HAP-1 (cell line): ENCODE measurements at regions not wholly inside any gene's neighbourhood (a gene's known extent, or its start where the extent isn't known, plus 50 kb on each side); places are given as distances from the start of the nearest gene placed in this dataset.
A peak's percentile ranks its signal among the peaks of the same experiment; 100 is the strongest.

Experiments
- DNase-seq, 2 experiments: peaks; one replicate each; pipeline ENCODE4 v3.0.0-alpha.2; 2016 to 2020; ENCODE audit warnings: low spot score in 2 of 2
- H3K27me3 ChIP-seq: fragments of 250-450 bp; sonication (Bioruptor Pico); 2 replicates; pipeline ENCODE4 v1.5.1; 2020; ENCODE audit warnings: low read depth, mild to moderate bottlenecking, moderate library complexity
- H3K36me3 ChIP-seq: fragments of 250-450 bp; sonication (Bioruptor Pico); replicated peaks from 2 replicates; pipeline ENCODE4 v1.5.1; 2020; ENCODE audit warnings: mild to moderate bottlenecking
- H3K4me1 ChIP-seq: fragments of 250-450 bp; sonication (Bioruptor Pico); 2 replicates; pipeline ENCODE4 v1.5.1; 2020; ENCODE audit warnings: mild to moderate bottlenecking
- H3K4me3 ChIP-seq: fragments of 250-450 bp; sonication (Bioruptor Pico); 2 replicates; pipeline ENCODE4 v1.5.1; 2020; ENCODE audit warnings: mild to moderate bottlenecking, moderate library complexity
- H3K9me3 ChIP-seq: fragments of 250-450 bp; sonication (Bioruptor Pico); 2 replicates; pipeline ENCODE4 v1.5.1; 2020; ENCODE audit warnings: mild to moderate bottlenecking, moderate library complexity
- in situ Hi-C: fragments of 300-500 bp; cut with MboI; formaldehyde crosslinking; loops from 3 replicates; pipeline ENCODE4 v1.14.3; 2020; ENCODE audit warnings: low sequenced_read_pairs, inconsistent platforms, mixed read lengths

- no peak overlapping the region for H3K4me3 ChIP-seq
- in situ Hi-C loops = no loop called here
Observed at GRCh38 chr2:181224866-181225265, 232.3 kb upstream of the ITGA4 start.

DNA sequence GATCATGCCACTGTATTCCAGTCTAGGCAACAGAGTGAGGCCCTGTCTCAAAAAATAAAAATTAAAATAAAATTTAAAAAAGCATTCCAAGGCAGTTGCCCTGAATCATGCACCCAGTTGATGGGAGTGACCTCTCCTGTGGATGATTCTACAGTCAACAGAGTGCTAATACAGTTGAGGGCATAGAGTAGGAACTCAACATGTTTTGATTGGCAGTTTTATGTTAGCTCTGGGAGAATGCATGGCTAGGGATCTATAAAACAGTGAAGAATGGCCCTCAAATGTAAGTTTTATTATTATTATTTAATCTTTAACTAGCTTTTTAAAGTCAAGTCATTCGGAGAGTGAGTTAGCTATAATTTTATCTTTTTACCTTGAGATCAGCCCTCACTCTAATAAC lies 228.5 kb upstream of the ITGA4 start:
- Histone ChIP-seq H3K4me3 (no peak overlapping the region), H3K4me1 (no peaks in the 10 kb centered on the region), H3K27me3 (no peaks in the 10 kb centered on the region), H3K9me3 (no peaks in the 10 kb centered on the region), H3K36me3 (no peaks in the 10 kb centered on the region)
- no peak for DNase-seq
- in situ Hi-C loops = no loop called here

More at GRCh38 chr2:181224866-181225265, 232.3 kb upstream of the ITGA4 start:
- no peaks in the 10 kb centered on the region for H3K9me3 ChIP-seq
- H3K27me3 ChIP-seq = no peaks in the 10 kb centered on the region
- no peaks in the 10 kb centered on the region for H3K4me1 ChIP-seq
- DNase-seq = no peak
- H3K36me3 ChIP-seq = no peaks in the 10 kb centered on the region

GRCh38 chr2:181231151-181231550 lies 226.0 kb upstream of the ITGA4 start:
- Histone ChIP-seq H3K4me1 (no peaks in the 10 kb centered on the region), H3K9me3 (no peaks in the 10 kb centered on the region), H3K36me3 (no peaks in the 10 kb centered on the region), H3K27me3 (no peaks in the 10 kb centered on the region), H3K4me3 (no peak overlapping the region)
- in situ Hi-C loops = no loop called here
- no peak for DNase-seq

- no peaks in the 10 kb centered on the region for H3K4me1 ChIP-seq
- H3K27me3 ChIP-seq = no peaks in the 10 kb centered on the region
- in situ Hi-C loops = no loop called here
- H3K4me3 ChIP-seq = no peak overlapping the region
- no peaks in the 10 kb centered on the region for H3K36me3 ChIP-seq
- DNase-seq = no peak
- no peaks in the 10 kb centered on the region for H3K9me3 ChIP-seq
Observed at GRCh38 chr2:181231886-181232621, 225.1 kb upstream of the ITGA4 start.

- Histone ChIP-seq H3K27me3 (no peaks in the 10 kb centered on the region), H3K4me3 (no peak overlapping the region), H3K4me1 (no peaks in the 10 kb centered on the region), H3K9me3 (no peaks in the 10 kb centered on the region), H3K36me3 (no peaks in the 10 kb centered on the region)
- in situ Hi-C loops = no loop called here
- no peak for DNase-seq
Observed at GRCh38 chr2:181234487-181234891, 222.7 kb upstream of the ITGA4 start.

GRCh38 chr2:181235011-181235410 lies 222.2 kb upstream of the ITGA4 start:
- in situ Hi-C loops = no loop called here
- no peaks in the 10 kb centered on the region for H3K27me3 ChIP-seq
- H3K9me3 ChIP-seq = no peaks in the 10 kb centered on the region
- H3K36me3 ChIP-seq = no peaks in the 10 kb centered on the region
- H3K4me3 ChIP-seq = no peak overlapping the region
- no peak for DNase-seq
- H3K4me1 ChIP-seq = no peaks in the 10 kb centered on the region

DNA sequence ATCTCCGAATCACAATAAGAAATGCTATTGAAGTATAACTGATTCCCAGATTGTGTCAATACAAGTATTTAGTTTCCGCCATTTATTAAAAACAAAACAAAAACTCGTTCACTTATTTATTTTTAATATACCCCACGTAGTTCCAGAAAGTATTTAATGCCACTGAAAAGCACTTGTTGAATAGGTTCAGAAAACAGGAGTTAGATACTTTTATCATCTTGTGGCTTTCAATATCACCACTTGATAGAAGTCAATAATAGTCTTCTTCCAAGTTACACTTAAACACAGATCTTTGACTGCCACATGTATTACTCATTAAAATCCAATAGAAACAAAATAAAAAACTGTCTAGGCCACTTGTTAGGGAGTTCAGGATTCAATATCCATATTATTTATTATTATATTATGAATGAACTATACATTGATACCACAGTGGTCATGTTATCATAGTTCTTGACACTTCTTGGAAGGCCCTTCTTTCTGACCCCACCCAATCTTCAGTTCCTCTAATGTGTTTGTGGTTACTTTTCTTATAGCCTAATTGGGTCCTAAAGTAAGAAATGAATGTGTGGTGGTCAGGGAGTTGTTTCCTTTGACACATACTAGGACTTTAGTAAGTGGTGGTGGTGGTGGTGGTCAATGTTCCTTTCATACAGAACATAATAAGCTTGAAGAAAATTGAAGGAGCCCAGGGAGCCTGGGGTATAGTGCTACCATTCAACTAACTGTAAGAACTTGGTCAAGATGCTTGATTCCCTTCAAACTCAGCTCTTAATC lies 221.3 kb upstream of the ITGA4 start:
- H3K36me3 ChIP-seq = no peaks in the 10 kb centered on the region
- H3K4me1 ChIP-seq = peaks cover 4% of the 10 kb centered on the region
- in situ Hi-C loops = no loop called here
- H3K27me3 ChIP-seq = no peaks in the 10 kb centered on the region
- DNase-seq = no peak
- no peak overlapping the region for H3K4me3 ChIP-seq
- H3K9me3 ChIP-seq = no peaks in the 10 kb centered on the region

- DNase-seq = peak in 1 of 2 experiments; percentile 39
- Histone ChIP-seq H3K36me3 (no peaks in the 10 kb centered on the region), H3K27me3 (no peaks in the 10 kb centered on the region), H3K4me1 (peaks cover 29% of the 10 kb centered on the region), H3K9me3 (no peaks in the 10 kb centered on the region), H3K4me3 (no peak overlapping the region)
- in situ Hi-C loops = no loop called here
Observed at GRCh38 chr2:181239201-181239799, 217.9 kb upstream of the ITGA4 start.

DNA sequence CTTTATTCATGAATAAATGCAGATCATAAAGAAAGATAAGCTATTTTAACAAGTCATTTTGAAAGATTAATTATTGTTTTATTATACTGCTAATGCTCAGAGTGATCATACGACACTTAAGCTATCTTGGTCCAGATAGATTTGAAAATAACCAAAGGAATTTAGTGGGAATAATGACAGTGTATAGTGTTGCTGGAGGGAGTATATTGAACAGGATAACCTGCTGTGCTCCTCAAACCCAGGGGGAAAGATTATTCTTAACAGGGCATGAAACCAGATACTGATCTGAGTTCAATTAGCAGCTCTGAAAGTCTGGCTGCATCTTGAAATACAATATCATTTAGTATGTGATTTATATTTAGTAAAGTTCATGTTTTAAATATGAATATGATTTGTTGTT lies 216.3 kb upstream of the ITGA4 start:
- Histone ChIP-seq H3K9me3 (no peaks in the 10 kb centered on the region), H3K4me3 (no peak overlapping the region), H3K4me1 (peaks cover 29% of the 10 kb centered on the region), H3K36me3 (no peaks in the 10 kb centered on the region), H3K27me3 (no peaks in the 10 kb centered on the region)
- in situ Hi-C loops = no loop called here
- no peak for DNase-seq

DNA sequence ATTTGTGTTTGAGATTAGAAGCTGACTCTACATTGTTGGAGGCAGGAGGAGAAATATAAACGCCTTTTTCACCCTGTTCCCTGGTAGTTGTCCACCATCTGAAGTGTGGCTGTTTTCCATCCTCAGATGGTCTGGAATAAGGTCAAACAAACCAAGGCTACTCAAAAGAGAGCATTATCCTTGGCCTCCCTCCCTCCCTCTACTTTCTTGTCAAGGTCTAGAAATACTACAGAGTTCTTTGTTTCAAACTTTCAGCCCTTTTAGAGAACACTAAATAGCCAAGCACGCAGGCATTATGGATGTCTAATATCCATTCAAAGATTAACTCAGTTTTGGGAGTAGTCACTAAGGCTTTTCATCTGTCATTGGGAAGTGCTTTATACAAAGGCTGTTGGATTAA lies 215.8 kb upstream of the ITGA4 start:
- H3K27me3 ChIP-seq = no peaks in the 10 kb centered on the region
- no peaks in the 10 kb centered on the region for H3K36me3 ChIP-seq
- DNase-seq = peak in 1 of 2 experiments; percentile 68
- no peak overlapping the region for H3K4me3 ChIP-seq
- peaks cover 29% of the 10 kb centered on the region for H3K4me1 ChIP-seq
- in situ Hi-C loops = no loop called here
- H3K9me3 ChIP-seq = no peaks in the 10 kb centered on the region

- Histone ChIP-seq H3K36me3 (no peaks in the 10 kb centered on the region), H3K4me1 (peaks cover 29% of the 10 kb centered on the region), H3K27me3 (no peaks in the 10 kb centered on the region), H3K9me3 (no peaks in the 10 kb centered on the region), H3K4me3 (no peak overlapping the region)
- DNase-seq = no peak
- in situ Hi-C loops = no loop called here
Observed at GRCh38 chr2:181241797-181242196, 215.4 kb upstream of the ITGA4 start.

- no peaks in the 10 kb centered on the region for H3K36me3 ChIP-seq
- DNase-seq = no peak
- H3K4me1 ChIP-seq = peaks cover 29% of the 10 kb centered on the region
- in situ Hi-C loops = no loop called here
- no peak overlapping the region for H3K4me3 ChIP-seq
- H3K9me3 ChIP-seq = no peaks in the 10 kb centered on the region
- H3K27me3 ChIP-seq = no peaks in the 10 kb centered on the region
Observed at GRCh38 chr2:181242262-181242661, 214.9 kb upstream of the ITGA4 start.

DNA sequence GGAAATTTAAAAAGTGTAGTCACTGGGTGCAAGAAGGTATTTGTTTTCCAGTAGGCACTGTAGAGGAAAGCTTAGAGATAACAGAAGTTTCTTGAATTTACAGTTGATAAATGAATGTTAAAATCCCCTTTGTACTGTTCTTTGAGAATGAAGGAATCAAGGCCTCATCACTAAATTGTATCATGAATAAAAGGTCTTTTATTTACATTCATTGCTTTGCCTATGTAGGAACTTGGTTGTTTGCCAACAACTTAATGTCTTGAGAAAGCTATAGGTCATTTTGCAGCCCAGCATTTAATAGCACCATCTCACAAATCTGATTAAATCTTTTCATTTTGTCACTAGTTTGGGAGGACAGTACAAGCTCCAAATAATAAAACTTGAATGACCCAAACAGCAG lies 213.9 kb upstream of the ITGA4 start:
- Histone ChIP-seq H3K9me3 (no peaks in the 10 kb centered on the region), H3K36me3 (no peaks in the 10 kb centered on the region), H3K4me1 (peaks cover 29% of the 10 kb centered on the region), H3K4me3 (no peak overlapping the region), H3K27me3 (no peaks in the 10 kb centered on the region)
- DNase-seq = peak in 1 of 2 experiments; percentile 53
- in situ Hi-C loops = no loop called here

GRCh38 chr2:181250691-181251090 lies 206.5 kb upstream of the ITGA4 start:
- Histone ChIP-seq H3K9me3 (no peaks in the 10 kb centered on the region), H3K36me3 (no peaks in the 10 kb centered on the region), H3K4me3 (no peak overlapping the region), H3K27me3 (no peaks in the 10 kb centered on the region), H3K4me1 (no peaks in the 10 kb centered on the region)
- DNase-seq = no peak
- in situ Hi-C loops = no loop called here
